ENCODE measurements at regions not wholly inside any gene's neighbourhood (a gene's known extent, or its start where the extent isn't known, plus 50 kb on each side); places are given as distances from the start of the nearest gene placed in this dataset.

GRCh38 chr14:98231210-98231609 is 1040.8 kb downstream of the BCL11B start:
- DNase-seq (ENCODE audit: low read depth), result no peak

DNA sequence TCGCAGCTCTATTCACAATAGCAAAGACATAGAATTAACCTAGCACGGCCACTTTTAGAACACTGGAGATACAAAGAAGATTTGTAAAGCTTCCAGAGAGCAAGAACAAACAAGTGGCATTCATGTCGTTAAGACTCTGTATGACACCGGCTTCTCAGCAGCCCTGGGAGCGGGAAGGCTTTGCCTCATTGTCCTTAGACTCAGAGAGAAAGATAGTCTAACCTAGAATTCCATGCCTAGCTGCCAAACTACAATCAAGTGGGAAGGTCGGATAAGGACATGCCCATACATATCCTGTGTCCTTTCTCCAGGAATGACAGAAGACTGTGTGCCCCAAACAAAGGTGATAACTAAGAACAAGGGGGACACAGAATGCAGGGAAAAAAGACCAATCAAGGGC is 1038.3 kb downstream of the BCL11B start:
- DNase-seq (ENCODE audit: low read depth), result no peak

DNA sequence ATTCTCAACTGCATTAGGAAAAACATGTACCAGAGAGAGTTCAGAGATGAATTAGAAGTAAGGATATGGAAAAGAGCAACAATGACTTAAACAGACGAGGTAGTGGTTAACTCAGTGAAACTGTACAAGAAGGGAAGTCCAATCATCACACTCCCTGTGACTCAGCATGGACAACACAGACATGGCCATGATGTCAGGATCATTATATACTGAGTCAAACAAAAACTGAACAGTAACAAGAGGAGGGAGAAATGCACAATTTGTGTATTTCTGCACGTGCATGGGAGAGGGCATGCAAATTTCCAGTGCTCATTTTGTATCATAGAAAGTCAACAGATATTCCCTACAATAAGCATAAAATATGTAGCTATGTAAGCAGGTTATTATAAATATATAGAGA is 1037.8 kb downstream of the BCL11B start:
- DNase-seq (ENCODE audit: low read depth), result no peak

DNA sequence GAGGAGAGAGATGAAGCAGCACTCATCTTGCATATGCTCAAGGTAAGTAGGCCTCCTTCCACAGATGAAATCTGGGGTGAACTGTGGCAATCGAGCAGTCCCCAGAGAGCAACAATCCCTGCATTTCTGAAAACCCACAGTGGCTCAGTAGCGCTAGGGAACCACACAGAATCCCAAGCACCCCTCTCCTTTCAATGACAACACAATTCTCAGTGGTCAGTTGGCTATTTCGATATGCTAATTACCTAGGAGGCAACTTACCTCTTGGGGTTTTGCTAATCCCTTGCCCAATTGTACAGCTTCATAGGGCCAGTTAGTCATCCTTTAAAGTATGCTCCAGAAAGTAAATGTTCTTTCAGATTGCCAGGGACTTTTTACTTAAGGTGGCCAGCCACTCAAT is 1035.7 kb downstream of the BCL11B start:
- DNase-seq (ENCODE audit: low read depth), result no peak

- no peak for DNase-seq (ENCODE audit: low read depth)
Observed at GRCh38 chr14:98237939-98238338, 1034.1 kb downstream of the BCL11B start.

GRCh38 chr14:98240376-98240775 is 1031.6 kb downstream of the BCL11B start:
- no peak for DNase-seq (ENCODE audit: low read depth)

DNA sequence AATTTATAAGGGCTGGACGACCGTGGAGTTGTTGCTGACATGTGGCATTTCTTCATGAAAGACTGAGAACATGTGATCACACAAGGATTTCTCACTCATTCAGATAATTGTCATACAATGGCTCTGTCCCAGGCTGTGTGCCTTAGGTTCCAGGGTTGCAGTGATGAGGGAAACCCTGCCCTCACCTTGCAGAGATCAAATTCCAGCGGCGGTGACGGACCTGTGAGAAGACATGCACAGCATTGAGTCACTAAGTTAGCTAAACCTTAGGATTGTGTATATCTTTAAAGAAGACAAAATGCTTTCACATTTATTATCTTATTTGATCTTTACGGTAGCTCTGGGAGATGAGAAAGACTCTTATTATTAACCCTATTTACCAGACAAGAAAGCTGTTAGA is 1029.1 kb downstream of the BCL11B start:
- no peak for DNase-seq (ENCODE audit: low read depth)

GRCh38 chr14:98243332-98243731 is 1028.7 kb downstream of the BCL11B start:
- DNase-seq (ENCODE audit: low read depth), result no peak

GRCh38 chr14:98244162-98244948 is 1027.6 kb downstream of the BCL11B start:
- no peak for DNase-seq (ENCODE audit: low read depth)

GRCh38 chr14:98244966-98245569 is 1026.9 kb downstream of the BCL11B start:
- no peak for DNase-seq (ENCODE audit: low read depth)

DNA sequence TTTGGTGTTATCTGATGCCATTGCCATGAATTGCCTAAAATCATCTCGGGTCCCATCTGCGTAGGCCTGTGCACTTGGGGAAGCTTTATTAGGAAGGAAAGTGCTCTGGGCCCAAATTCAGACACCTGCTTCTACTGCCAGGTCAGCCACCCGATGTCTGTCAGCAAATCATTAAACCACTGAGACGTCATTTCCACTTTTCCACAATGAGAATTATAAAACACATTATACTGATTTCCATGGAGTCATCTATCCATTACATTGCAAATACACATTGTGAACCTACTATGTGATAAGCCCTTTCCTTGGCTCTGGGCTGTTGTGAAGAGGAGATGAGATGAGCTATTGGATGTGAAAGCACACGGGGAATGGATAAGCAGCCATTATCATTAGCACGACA is 1022.9 kb downstream of the BCL11B start:
- no peak for DNase-seq (ENCODE audit: low read depth)

DNA sequence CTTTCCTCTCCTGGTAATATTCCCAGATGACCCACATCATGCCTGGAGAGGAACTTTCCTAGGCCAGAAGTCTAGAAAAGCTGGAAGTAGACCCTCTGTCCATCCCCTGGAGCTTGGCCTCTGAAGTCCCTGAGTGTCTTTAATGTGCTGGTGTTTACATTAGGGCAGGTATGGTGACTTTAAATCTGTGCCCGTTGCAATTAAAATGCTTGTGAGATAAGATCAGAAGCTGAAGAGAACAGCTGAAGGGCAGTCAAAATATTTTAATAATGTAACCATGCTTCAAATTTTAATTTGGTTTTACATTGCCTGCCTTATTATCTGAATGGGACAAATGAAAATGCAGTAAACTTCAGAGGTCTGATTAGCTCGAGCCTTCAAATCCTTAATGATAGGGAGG is 1022.5 kb downstream of the BCL11B start:
- no peak for DNase-seq (ENCODE audit: low read depth)

- DNase-seq (ENCODE audit: low read depth), result no peak
Observed at GRCh38 chr14:98252820-98253219, 1019.2 kb downstream of the BCL11B start.

- DNase-seq (ENCODE audit: low read depth), result no peak
Observed at GRCh38 chr14:98259881-98260280, 1012.1 kb downstream of the BCL11B start.

- no peak for DNase-seq (ENCODE audit: low read depth)
Observed at GRCh38 chr14:98262566-98262965, 1009.4 kb downstream of the BCL11B start.

- DNase-seq (ENCODE audit: low read depth), result no peak
Observed at GRCh38 chr14:98269533-98269932, 1002.5 kb downstream of the BCL11B start.

- no peak for DNase-seq (ENCODE audit: low read depth)
Observed at GRCh38 chr14:98270201-98270600, 1001.8 kb downstream of the BCL11B start.

GRCh38 chr14:98274596-98274995 is 997.4 kb downstream of the BCL11B start:
- no peak for DNase-seq (ENCODE audit: low read depth)

- no peak for DNase-seq (ENCODE audit: low read depth)
Observed at GRCh38 chr14:98278800-98279199, 993.2 kb downstream of the BCL11B start.

GRCh38 chr14:98280436-98280835 is 991.6 kb downstream of the BCL11B start:
- DNase-seq (ENCODE audit: low read depth), result no peak

DNA sequence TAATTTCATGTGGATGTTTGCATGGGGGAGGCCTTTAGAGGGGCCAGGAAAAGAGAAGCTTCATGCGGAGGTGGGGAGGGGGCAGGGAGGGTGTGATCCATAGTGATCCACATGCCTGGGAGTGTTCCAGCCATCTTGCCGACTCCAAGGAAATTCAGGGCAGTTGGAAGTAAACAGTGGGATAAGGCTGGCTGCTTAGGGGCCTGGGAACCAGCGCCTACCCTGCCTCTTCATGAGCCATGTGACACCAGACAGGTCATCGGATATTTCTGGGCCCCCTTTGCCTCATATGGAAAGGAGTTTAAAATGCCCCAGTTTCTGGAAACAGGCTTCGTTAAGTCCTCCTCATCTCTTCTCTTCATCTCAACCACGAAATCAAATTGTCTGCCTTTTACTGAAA is 983.2 kb downstream of the BCL11B start:
- DNase-seq (ENCODE audit: low read depth), result no peak

DNA sequence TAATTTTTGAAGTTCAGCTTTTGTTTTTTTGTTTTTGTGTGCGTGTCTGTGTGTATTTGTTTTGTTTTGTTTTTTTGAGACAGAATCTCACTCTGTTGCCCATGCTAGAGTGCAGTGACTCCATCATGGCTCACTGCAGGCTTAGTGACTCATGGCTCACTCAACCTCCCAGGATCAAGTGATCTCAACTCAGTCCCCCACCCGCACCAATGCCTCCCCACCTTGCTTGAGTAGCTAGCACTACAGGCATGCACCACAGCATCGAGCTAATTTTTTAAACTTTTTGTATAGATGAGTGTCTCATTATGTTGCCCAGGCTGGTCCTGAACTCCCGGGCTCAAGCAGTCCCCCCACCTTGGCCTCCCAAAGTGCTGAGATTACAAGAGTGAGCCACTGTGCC is 981.4 kb downstream of the BCL11B start:
- no peak for DNase-seq (ENCODE audit: low read depth)

GRCh38 chr14:98292191-98292590 is 979.8 kb downstream of the BCL11B start:
- DNase-seq (ENCODE audit: low read depth), result no peak

- DNase-seq (ENCODE audit: low read depth), result no peak
Observed at GRCh38 chr14:98293576-98293975, 978.4 kb downstream of the BCL11B start.

Measured in GM04504 (cell line).